NCI-H524 treated with DMSO at 0.1 percent for 48 hours (cell line): ENCODE measurements at regions not wholly inside any gene's neighbourhood (a gene's known extent, or its start where the extent isn't known, plus 50 kb on each side); places are given as distances from the start of the nearest gene placed in this dataset.
"Not testable (repeated sequence)": the region's sequence is repeated elsewhere in the genome, so short reads cannot be mapped to it uniquely, and the experiment has no call there.

Experiments used
- DNase-seq: peaks from one replicate; lab custom pipeline; 2025; lab: John Stamatoyannopoulos, UW

GRCh38 chr5:56763711-56764466 is 51.5 kb upstream of the MAP3K1 start:
- DNase-seq: no peak

GRCh38 chr5:56763182-56763581 is 52.2 kb upstream of the MAP3K1 start:
- DNase-seq: no peak

- no peak for DNase-seq
Observed at GRCh38 chr5:56761151-56761885, 54.0 kb upstream of the MAP3K1 start.

GRCh38 chr5:56760723-56761122 is 54.6 kb upstream of the MAP3K1 start:
- no peak for DNase-seq

- DNase-seq: no peak
Observed at GRCh38 chr5:56759521-56760216, 55.7 kb upstream of the MAP3K1 start.

- DNase-seq: no peak
Observed at GRCh38 chr5:56757077-56757476, 58.3 kb upstream of the MAP3K1 start.

- no peak for DNase-seq
Observed at GRCh38 chr5:56755036-56755555, 60.3 kb upstream of the MAP3K1 start.

- not testable (repeated sequence) for DNase-seq
Observed at GRCh38 chr5:56753588-56753987, 61.8 kb upstream of the MAP3K1 start.

- DNase-seq: no peak
Observed at GRCh38 chr5:56751572-56752313, 63.6 kb upstream of the MAP3K1 start.

GRCh38 chr5:56749842-56750241 is 65.5 kb upstream of the MAP3K1 start:
- no peak for DNase-seq

GRCh38 chr5:56746553-56747339 is 68.6 kb upstream of the MAP3K1 start:
- no peak for DNase-seq

GRCh38 chr5:56745864-56746263 is 69.5 kb upstream of the MAP3K1 start:
- no peak for DNase-seq

- DNase-seq: no peak
Observed at GRCh38 chr5:56740868-56741267, 74.5 kb upstream of the MAP3K1 start.

- DNase-seq: no peak
Observed at GRCh38 chr5:56739990-56740389, 75.4 kb upstream of the MAP3K1 start.

GRCh38 chr5:56737951-56738606 is 77.3 kb upstream of the MAP3K1 start:
- DNase-seq: no peak

- no peak for DNase-seq
Observed at GRCh38 chr5:56737002-56737621, 78.2 kb upstream of the MAP3K1 start.

GRCh38 chr5:56735849-56736641 is 79.3 kb upstream of the MAP3K1 start:
- DNase-seq: no peak

GRCh38 chr5:56734091-56734694 is 81.2 kb upstream of the MAP3K1 start:
- no peak for DNase-seq

- no peak for DNase-seq
Observed at GRCh38 chr5:56733580-56733979, 81.8 kb upstream of the MAP3K1 start.
